ENCODE measurements at regions not wholly inside any gene's neighbourhood (a gene's known extent, or its start where the extent isn't known, plus 50 kb on each side); places are given as distances from the start of the nearest gene placed in this dataset.
A peak's percentile ranks its signal among the peaks of the same experiment; 100 is the strongest.

GRCh38 chr3:191148131-191148530 lies 50.9 kb upstream of the OSTN start:
- H3K4me3 ChIP-seq = no peak overlapping the region
- ATAC-seq (ENCODE audit: insufficient number of reproducible peaks, low FRiP score, low read depth) = no peak
- no peaks in the 10 kb centered on the region for H3K36me3 ChIP-seq
- TF ChIP-seq, protein P1, sequence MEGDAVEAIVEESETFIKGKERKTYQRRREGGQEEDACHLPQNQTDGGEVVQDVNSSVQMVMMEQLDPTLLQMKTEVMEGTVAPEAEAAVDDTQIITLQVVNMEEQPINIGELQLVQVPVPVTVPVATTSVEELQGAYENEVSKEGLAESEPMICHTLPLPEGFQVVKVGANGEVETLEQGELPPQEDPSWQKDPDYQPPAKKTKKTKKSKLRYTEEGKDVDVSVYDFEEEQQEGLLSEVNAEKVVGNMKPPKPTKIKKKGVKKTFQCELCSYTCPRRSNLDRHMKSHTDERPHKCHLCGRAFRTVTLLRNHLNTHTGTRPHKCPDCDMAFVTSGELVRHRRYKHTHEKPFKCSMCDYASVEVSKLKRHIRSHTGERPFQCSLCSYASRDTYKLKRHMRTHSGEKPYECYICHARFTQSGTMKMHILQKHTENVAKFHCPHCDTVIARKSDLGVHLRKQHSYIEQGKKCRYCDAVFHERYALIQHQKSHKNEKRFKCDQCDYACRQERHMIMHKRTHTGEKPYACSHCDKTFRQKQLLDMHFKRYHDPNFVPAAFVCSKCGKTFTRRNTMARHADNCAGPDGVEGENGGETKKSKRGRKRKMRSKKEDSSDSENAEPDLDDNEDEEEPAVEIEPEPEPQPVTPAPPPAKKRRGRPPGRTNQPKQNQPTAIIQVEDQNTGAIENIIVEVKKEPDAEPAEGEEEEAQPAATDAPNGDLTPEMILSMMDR (IDR thresholded peaks at IDR 0.05) = no peak
- DNase-seq (ENCODE audit: low spot score) = no peak
- no peaks in the 10 kb centered on the region for H3K9me3 ChIP-seq
- no peaks in the 10 kb centered on the region for H3K4me1 ChIP-seq (ENCODE audit: control insufficient read depth in 1 of 2, low read depth in 2 of 2)
- H3K27ac ChIP-seq = no peak overlapping the region
- H3K27me3 ChIP-seq (replicated peaks; ENCODE audit: insufficient read depth) = no peaks in the 10 kb centered on the region

DNA sequence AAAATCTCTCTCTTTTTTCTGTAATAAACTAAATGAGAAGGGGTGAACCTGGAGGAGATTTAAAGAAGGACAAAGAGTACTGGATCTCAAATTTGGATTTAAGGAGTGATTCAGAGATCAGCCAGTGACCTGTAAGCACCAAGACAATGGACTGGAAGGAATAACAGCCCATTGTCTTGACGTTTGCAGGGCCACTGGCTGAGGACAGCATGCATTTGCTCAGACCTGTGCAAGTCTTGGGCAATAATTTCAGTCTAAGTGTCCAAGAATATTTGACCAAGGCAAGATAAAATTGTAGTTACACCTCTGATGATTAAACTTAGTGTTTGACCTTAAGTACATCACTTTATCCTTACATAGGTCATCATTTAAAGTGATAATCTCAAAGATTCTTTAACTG lies 55.8 kb upstream of the OSTN start:
- no peak for DNase-seq (ENCODE audit: low spot score)
- TF ChIP-seq, protein P1 (IDR thresholded peaks at IDR 0.05) = no peak
- Histone ChIP-seq H3K4me1 (ENCODE audit: control insufficient read depth in 1 of 2, low read depth in 2 of 2) (no peaks in the 10 kb centered on the region), H3K27ac (no peak overlapping the region), H3K4me3 (no peak overlapping the region), H3K9me3 (no peaks in the 10 kb centered on the region), H3K27me3 (replicated peaks; ENCODE audit: insufficient read depth) (no peaks in the 10 kb centered on the region), H3K36me3 (no peaks in the 10 kb centered on the region)
- no peak for ATAC-seq (ENCODE audit: insufficient number of reproducible peaks, low FRiP score, low read depth)

- peak; percentile 85 for ATAC-seq (ENCODE audit: insufficient number of reproducible peaks, low FRiP score, low read depth)
- Histone ChIP-seq H3K36me3 (no peaks in the 10 kb centered on the region), H3K4me3 (no peak overlapping the region), H3K9me3 (no peaks in the 10 kb centered on the region), H3K27me3 (replicated peaks; ENCODE audit: insufficient read depth) (no peaks in the 10 kb centered on the region), H3K4me1 (ENCODE audit: control insufficient read depth in 1 of 2, low read depth in 2 of 2) (no peaks in the 10 kb centered on the region), H3K27ac (no peak overlapping the region)
- DNase-seq (ENCODE audit: low spot score) = no peak
- TF ChIP-seq, protein P1 (IDR thresholded peaks at IDR 0.05) = no peak
These were observed 57.3 kb upstream of the OSTN start for GRCh38 chr3:191141728-191142127.

DNA sequence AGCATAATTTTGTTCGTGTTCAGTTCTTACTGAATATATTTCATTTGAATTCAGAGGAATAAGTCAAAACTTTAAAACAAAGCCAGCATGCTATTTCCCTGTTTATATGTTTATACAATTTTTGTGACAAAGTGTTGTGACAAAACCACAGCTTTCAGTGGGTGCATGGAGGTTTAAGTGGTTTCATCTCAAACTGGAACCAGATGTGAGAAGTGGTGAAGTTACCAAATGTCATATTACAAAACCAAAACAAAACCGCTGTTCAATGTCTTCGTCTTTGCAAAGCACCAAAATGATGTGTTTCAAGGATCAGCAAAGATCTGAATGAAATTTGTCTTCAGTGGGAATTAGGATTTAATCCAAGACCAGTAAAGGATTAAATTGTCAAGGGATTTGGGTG lies 59.3 kb upstream of the OSTN start:
- TF ChIP-seq, protein P1 (IDR thresholded peaks at IDR 0.05) = no peak
- Histone ChIP-seq H3K4me3 (no peak overlapping the region), H3K36me3 (no peaks in the 10 kb centered on the region), H3K27me3 (replicated peaks; ENCODE audit: insufficient read depth) (no peaks in the 10 kb centered on the region), H3K4me1 (ENCODE audit: control insufficient read depth in 1 of 2, low read depth in 2 of 2) (no peaks in the 10 kb centered on the region), H3K27ac (no peak overlapping the region), H3K9me3 (no peaks in the 10 kb centered on the region)
- ATAC-seq (ENCODE audit: insufficient number of reproducible peaks, low FRiP score, low read depth) (no peak), DNase-seq (ENCODE audit: low spot score) (no peak)

DNA sequence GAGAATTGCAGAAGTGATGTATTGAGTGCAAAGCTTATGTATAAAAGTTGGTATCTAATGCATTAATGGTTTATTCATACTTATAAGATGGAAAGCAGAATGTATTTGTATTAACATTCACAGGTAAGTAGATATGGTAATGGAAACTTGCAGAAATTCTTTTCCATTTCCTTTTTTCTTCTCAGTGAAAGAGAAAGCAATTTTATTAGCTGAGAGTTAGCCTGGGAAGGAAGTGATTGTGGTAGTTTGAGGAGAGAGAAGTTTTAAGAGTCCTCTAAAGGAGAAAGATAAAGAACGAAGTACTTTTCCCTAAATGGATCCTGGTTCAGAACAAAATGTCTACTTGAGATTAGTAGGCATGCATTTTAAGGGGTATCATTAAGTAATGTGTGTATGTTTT lies 60.1 kb upstream of the OSTN start:
- ATAC-seq (ENCODE audit: insufficient number of reproducible peaks, low FRiP score, low read depth) = no peak
- TF ChIP-seq, protein P1 (IDR thresholded peaks at IDR 0.05) = no peak
- Histone ChIP-seq H3K27me3 (replicated peaks; ENCODE audit: insufficient read depth) (no peaks in the 10 kb centered on the region), H3K4me3 (no peak overlapping the region), H3K36me3 (no peaks in the 10 kb centered on the region), H3K4me1 (ENCODE audit: control insufficient read depth in 1 of 2, low read depth in 2 of 2) (no peaks in the 10 kb centered on the region), H3K27ac (no peak overlapping the region), H3K9me3 (no peaks in the 10 kb centered on the region)
- no peak for DNase-seq (ENCODE audit: low spot score)

Data from thoracic aorta (tissue), 2 donors.